Mucosa of descending colon (tissue), 3 donors: ENCODE measurements at regions not wholly inside any gene's neighbourhood (a gene's known extent, or its start where the extent isn't known, plus 50 kb on each side); places are given as distances from the start of the nearest gene placed in this dataset.

Experiments
- ATAC-seq: fragments of 200-7000 bp; cut with Tn5 transposase; one replicate; pipeline ENCODE4 v1.9.1; 2020; ENCODE audit warnings: mild to moderate bottlenecking, moderate library complexity
- DNase-seq, 3 donors: peaks; one replicate each; pipeline ENCODE4 v3.0.0-alpha.2; 2020
- H3K36me3 ChIP-seq: fragments of 200-600 bp; one replicate; pipeline ENCODE4 v1.8.0; 2021; ENCODE audit warnings: low read depth, mild to moderate bottlenecking
- H3K4me1 ChIP-seq: fragments of 200-600 bp; one replicate; pipeline ENCODE4 v1.8.0; 2021; ENCODE audit warnings: low read depth, mild to moderate bottlenecking
- H3K4me3 ChIP-seq: fragments of 200-600 bp; one replicate; pipeline ENCODE4 v1.8.0; 2021; ENCODE audit warnings: mild to moderate bottlenecking
- H3K9me3 ChIP-seq: fragments of 200-600 bp; one replicate; pipeline ENCODE4 v1.8.0; 2021; ENCODE audit warnings: mild to moderate bottlenecking
- intact Hi-C, 2 donors: fragments of 100-400 bp; cut with DNase I in 1 of 2; cut with micrococcal nuclease in 1 of 2; formaldehyde crosslinking; loops; one replicate each; pipeline versions ENCODE4 v1.11.0 to v1.11.1; 2022; cut with DNase I, micrococcal nuclease
- TF ChIP-seq, protein P1 (sequence below): fragments of 200-600 bp; IDR thresholded peaks from one replicate; pipeline ENCODE4 v1.8.0; 2022; ENCODE audit warnings: antibody characterized with exemption, mild to moderate bottlenecking
- donor health status: DM: no; HTN: no; CAD: no; lungs with moderate emphysema.
- donor health status: DM: no; HTN: no; CAD: no.
- donor health status: DM: no; HTN: yes; CAD: no.

DNA sequence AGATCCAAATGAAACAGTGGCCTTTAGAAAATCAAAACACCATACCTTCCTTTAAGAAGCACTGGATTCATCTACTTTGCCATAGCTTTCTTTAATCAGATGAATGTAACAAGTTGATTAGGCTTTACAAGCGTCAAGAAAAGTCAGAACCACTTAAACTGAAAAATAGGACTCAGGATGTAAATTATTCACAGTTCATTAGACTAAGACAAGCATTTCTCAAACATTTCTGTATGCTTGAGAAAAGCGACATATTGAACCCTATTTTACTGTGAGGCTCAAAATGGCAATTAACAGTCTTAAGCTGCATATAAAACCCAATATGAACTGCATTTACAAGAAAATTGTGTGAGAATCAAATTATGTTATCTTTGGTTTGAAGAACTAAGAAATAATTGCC lies 256.7 kb upstream of the SNX7 start:
- Histone ChIP-seq H3K4me1 (no peaks in the 10 kb centered on the region), H3K9me3 (no peaks in the 10 kb centered on the region), H3K36me3 (no peaks in the 10 kb centered on the region), H3K4me3 (no peak overlapping the region)
- ATAC-seq (no peak), DNase-seq (no peak)
- TF ChIP-seq, protein P1, sequence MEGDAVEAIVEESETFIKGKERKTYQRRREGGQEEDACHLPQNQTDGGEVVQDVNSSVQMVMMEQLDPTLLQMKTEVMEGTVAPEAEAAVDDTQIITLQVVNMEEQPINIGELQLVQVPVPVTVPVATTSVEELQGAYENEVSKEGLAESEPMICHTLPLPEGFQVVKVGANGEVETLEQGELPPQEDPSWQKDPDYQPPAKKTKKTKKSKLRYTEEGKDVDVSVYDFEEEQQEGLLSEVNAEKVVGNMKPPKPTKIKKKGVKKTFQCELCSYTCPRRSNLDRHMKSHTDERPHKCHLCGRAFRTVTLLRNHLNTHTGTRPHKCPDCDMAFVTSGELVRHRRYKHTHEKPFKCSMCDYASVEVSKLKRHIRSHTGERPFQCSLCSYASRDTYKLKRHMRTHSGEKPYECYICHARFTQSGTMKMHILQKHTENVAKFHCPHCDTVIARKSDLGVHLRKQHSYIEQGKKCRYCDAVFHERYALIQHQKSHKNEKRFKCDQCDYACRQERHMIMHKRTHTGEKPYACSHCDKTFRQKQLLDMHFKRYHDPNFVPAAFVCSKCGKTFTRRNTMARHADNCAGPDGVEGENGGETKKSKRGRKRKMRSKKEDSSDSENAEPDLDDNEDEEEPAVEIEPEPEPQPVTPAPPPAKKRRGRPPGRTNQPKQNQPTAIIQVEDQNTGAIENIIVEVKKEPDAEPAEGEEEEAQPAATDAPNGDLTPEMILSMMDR, result no peak
- intact Hi-C loops, result no loop called here

DNA sequence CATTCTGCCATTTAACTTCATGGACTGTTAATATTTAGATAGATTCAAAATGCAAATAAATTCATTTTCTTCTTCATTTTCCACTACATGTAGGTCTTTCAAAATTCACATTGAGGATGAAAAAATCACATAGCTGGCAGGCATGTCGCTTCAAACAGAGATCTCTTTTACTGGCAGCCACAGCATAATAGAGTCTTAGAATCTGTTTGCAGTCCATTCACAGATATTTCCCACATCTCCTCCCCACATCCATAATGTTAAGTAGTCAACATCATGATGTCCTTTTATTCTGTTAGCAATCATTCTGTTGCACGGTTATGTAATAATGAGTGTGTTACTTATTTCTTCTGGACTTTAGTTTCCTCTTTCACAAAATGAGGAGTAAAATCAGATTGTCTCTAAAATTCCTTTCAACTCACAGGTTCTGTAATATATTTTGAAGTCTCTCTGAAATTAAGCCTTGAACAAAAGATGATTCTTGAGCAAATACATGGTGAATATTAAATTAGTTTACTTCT lies 257.5 kb upstream of the SNX7 start:
- Histone ChIP-seq H3K4me1 (no peaks in the 10 kb centered on the region), H3K9me3 (no peaks in the 10 kb centered on the region), H3K36me3 (no peaks in the 10 kb centered on the region), H3K4me3 (no peak overlapping the region)
- no peak for ATAC-seq
- DNase-seq, result no peak
- intact Hi-C loops, result no loop called here
- TF ChIP-seq, protein P1, result no peak

DNA sequence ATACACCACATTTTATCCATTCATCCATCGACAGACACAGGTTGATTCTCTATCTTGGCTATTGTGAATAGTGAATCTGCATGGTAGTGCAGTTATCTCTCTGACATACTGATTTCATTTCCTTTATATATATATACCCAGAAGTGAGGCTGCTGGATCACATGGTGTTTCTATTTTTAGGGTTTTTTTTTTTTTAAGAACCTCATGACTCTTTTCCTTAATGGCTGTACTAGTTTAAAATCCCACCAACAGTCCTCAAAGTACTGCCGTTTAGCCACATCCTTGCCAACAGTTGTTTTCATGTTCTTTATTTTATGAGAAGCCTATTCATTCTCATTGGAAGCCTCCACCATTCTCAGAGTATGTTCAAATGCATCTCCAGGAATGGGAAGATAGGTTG lies 258.7 kb upstream of the SNX7 start:
- intact Hi-C loops, result no loop called here

DNA sequence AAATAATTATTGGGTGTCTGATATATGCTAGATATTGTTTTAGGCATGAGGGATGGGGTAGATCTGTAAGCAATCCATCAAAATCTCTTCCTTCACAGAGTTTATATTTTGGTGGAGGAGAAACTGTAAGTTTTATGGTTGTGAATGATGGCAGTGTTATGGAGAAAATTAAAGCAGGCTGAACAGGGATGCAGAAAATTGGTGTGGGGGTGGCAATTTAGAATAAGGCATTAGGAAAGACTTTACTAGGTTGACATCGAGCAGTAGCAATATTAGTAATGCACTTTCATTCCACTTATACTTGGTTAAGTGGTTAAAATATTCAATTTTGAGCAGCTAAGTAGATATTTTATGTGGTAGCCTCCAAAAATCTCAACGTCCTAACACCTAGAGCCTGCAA lies 261.1 kb upstream of the SNX7 start:
- H3K4me3 ChIP-seq, result no peak overlapping the region
- DNase-seq (no peak), ATAC-seq (no peak)
- TF ChIP-seq, protein P1, result no peak
- H3K4me1 ChIP-seq, result no peaks in the 10 kb centered on the region
- intact Hi-C loops, result no loop called here
- H3K36me3 ChIP-seq, result no peaks in the 10 kb centered on the region
- no peaks in the 10 kb centered on the region for H3K9me3 ChIP-seq

More for the DNA sequence above, 258.7 kb upstream of the SNX7 start:
- no peaks in the 10 kb centered on the region for H3K36me3 ChIP-seq
- no peaks in the 10 kb centered on the region for H3K4me1 ChIP-seq
- no peak overlapping the region for H3K4me3 ChIP-seq
- DNase-seq (no peak), ATAC-seq (no peak)
- H3K9me3 ChIP-seq, result no peaks in the 10 kb centered on the region
- TF ChIP-seq, protein P1, result no peak

DNA sequence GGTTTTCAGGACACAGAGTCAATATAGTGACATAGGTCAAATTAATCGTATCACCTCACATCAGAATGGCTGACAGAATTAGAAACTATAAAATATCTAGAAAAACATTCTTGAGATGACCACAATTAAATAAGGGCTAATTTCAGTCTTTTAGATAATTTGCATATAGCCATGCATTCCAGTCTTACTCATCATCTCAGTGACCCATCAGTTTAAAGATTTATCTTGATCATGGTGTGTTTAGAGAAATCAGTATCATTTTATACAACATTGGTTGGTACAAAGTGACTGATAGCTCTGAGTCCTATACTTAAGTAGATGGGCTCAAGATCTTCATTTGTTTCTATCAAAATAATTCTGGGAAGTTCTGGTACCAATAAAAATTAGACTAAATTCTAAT lies 262.3 kb upstream of the SNX7 start:
- Histone ChIP-seq H3K4me3 (no peak overlapping the region), H3K36me3 (no peaks in the 10 kb centered on the region), H3K9me3 (no peaks in the 10 kb centered on the region), H3K4me1 (no peaks in the 10 kb centered on the region)
- DNase-seq (no peak), ATAC-seq (no peak)
- intact Hi-C loops, result no loop called here
- TF ChIP-seq, protein P1, result no peak

DNA sequence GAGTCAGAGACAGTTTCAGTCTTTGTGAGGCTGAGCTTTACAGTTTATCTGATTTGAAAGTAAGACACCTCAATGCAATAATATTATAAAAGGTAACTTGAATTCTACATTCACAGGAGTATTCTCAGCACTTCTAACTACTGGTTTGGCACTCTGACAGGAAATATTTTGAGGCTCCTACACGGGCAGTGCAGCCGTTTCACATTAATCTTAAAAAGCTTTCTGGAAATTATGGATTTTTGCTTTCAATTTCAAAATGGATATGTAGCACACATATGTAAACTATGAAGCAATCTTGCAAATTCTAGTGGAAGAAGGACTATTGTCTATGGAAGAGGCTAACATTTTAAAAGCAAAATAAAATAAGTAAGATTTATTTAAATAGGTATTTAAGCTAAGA lies 262.9 kb upstream of the SNX7 start:
- ATAC-seq (no peak), DNase-seq (no peak)
- Histone ChIP-seq H3K4me3 (no peak overlapping the region), H3K36me3 (no peaks in the 10 kb centered on the region), H3K9me3 (no peaks in the 10 kb centered on the region), H3K4me1 (no peaks in the 10 kb centered on the region)
- intact Hi-C loops, result no loop called here
- TF ChIP-seq, protein P1, result no peak
